ENCODE measurements at regions not wholly inside any gene's neighbourhood (a gene's known extent, or its start where the extent isn't known, plus 50 kb on each side); places are given as distances from the start of the nearest gene placed in this dataset.

DNA sequence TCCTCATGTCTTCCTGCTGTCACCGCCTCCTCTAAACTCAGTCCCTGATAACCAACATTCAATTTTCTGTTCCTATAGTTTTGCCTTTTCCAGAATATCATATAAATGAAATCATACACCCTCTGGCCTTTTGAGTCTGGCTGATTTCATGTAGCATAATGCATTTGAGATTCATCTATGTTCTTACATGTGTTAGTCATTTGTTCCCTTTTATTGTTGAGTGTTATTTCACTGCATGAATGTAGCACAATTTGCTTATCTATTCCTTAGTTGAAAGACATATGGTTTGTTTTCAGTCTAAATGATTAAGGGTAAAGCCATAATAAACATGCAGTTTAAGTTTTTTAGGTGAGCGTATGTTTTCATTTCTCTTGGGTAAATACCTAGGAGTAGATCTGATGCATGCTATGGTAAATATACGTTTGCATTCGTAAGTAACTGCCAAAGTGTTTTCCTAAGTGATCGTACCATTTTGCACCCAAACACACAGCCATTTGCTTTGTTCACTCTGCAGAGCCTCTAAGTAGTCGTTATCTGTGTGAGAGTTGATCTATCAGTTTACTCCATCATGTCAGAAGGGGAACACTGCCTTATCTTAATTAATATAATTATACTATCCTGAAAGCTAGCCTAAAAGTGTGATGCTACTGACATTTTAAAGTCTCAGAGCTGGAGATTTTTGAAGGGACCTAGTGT, 460.8 kb downstream of the DMAC1 start:
- DNase-seq (ENCODE audit: low spot score in 2 of 2) = no peak
- TF ChIP-seq POLR2A (IDR thresholded peaks at IDR 0.05) (no peak), POLR2AphosphoS5 (IDR thresholded peaks at IDR 0.05) (no peak), EP300 (IDR thresholded peaks at IDR 0.05) (no peak)
- TF ChIP-seq, protein P1, sequence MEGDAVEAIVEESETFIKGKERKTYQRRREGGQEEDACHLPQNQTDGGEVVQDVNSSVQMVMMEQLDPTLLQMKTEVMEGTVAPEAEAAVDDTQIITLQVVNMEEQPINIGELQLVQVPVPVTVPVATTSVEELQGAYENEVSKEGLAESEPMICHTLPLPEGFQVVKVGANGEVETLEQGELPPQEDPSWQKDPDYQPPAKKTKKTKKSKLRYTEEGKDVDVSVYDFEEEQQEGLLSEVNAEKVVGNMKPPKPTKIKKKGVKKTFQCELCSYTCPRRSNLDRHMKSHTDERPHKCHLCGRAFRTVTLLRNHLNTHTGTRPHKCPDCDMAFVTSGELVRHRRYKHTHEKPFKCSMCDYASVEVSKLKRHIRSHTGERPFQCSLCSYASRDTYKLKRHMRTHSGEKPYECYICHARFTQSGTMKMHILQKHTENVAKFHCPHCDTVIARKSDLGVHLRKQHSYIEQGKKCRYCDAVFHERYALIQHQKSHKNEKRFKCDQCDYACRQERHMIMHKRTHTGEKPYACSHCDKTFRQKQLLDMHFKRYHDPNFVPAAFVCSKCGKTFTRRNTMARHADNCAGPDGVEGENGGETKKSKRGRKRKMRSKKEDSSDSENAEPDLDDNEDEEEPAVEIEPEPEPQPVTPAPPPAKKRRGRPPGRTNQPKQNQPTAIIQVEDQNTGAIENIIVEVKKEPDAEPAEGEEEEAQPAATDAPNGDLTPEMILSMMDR (IDR thresholded peaks at IDR 0.05) = no peak
- no peaks in the 10 kb centered on the region for H3K9me3 ChIP-seq
- no peaks in the 10 kb centered on the region for H3K27me3 ChIP-seq
- no peaks in the 10 kb centered on the region for H3K36me3 ChIP-seq
- no peak overlapping the region for H3K27ac ChIP-seq
- no peaks in the 10 kb centered on the region for H3K4me1 ChIP-seq
- 83% methylated on average over 6 of the region's 6 CpGs for WGBS
- no peak overlapping the region for H3K4me3 ChIP-seq

DNA sequence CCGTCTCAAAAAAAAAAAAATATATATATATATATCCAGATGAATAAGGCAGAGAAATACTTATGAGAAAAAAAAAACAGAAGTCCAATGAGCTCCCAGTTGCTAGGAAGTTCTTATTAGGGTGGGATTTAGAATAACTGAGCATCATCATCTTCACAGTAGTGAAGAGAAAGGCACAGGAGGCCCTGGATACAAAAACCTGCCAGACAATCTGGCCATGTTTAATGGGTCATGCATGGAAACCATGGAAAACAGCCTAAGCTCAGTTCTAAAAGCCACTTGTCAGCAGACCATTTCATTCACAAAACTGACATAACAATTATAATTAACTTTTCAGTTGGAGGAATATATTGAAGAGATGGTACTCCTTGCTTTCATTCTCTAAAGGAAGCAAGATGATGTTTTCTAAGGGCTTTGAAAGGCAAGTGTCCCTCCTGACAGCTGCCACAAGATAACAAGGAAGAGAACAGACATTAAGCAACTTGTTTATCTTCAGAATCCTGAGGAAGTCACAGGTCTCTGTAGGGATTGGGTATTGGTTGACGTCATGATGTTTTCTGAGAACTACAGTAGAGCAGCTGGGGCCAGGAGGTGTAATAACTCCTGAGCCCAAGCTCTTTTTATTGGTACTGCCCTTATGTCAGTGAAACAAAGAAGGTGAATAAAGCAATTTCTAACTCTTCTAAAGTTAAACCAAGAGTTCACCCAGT, 463.1 kb downstream of the DMAC1 start:
- no peaks in the 10 kb centered on the region for H3K9me3 ChIP-seq

DNA sequence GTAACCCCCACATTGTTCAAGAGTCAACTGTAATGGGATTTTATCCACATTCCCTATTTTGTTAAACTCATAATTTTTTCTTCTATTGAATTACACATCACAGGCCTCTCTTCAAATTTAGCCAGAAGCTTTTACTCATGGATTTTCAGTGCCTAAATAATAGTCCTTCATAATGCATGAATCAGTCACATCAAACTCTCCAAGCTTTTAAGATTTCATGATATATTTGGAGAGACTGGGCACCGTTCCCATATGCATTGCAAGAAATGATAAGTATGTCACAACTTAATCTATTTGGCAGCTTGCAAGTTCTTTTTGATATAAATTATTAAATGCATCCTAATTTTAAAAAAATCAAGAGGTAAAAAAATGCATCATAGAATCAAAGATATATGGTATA, 465.9 kb downstream of the DMAC1 start:
- DNase-seq (ENCODE audit: low spot score in 2 of 2) = no peak
- no peaks in the 10 kb centered on the region for H3K4me1 ChIP-seq
- H3K27me3 ChIP-seq = no peaks in the 10 kb centered on the region
- WGBS = 45% methylated on average over 1 of the region's 1 CpG
- no peaks in the 10 kb centered on the region for H3K9me3 ChIP-seq
- H3K27ac ChIP-seq = no peak overlapping the region
- H3K36me3 ChIP-seq = no peaks in the 10 kb centered on the region
- TF ChIP-seq, protein P1 (IDR thresholded peaks at IDR 0.05) = no peak
- TF ChIP-seq POLR2AphosphoS5 (IDR thresholded peaks at IDR 0.05) (no peak), POLR2A (IDR thresholded peaks at IDR 0.05) (no peak), EP300 (IDR thresholded peaks at IDR 0.05) (no peak)
- no peak overlapping the region for H3K4me3 ChIP-seq

More for the DNA sequence above, 463.1 kb downstream of the DMAC1 start:
- Histone ChIP-seq H3K4me3 (no peak overlapping the region), H3K4me1 (no peaks in the 10 kb centered on the region), H3K27me3 (no peaks in the 10 kb centered on the region), H3K36me3 (no peaks in the 10 kb centered on the region), H3K27ac (no peak overlapping the region)
- no peak for DNase-seq (ENCODE audit: low spot score in 2 of 2)
- 75% methylated on average over 2 of the region's 2 CpGs for WGBS
- TF ChIP-seq, protein P1 (IDR thresholded peaks at IDR 0.05) = no peak
- no peak for TF ChIP-seq POLR2A (IDR thresholded peaks at IDR 0.05)

DNA sequence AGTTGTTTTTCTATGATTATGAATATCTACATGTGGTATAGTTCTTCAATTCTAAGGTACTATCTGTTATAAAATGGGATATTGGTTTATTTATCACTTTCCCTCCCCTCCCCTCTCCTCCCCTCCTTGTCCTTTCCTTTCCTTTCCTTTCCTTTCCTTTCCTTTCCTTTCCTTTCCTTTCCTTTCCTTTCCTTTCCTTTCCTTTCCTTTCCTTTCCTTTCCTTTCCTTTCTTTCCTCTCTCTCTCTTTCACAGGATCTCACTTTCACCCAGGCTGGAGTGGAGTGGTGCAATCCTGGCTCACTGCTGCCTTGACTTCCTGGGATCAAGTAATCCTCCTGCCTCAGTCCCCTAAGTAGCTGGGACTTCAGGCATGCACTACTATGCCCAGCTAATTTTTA, 466.8 kb downstream of the DMAC1 start:
- no peak for TF ChIP-seq POLR2AphosphoS5 (IDR thresholded peaks at IDR 0.05)
- no peak for TF ChIP-seq POLR2A (IDR thresholded peaks at IDR 0.05)
- no peak for TF ChIP-seq EP300 (IDR thresholded peaks at IDR 0.05)
- TF ChIP-seq, protein P1 (IDR thresholded peaks at IDR 0.05) = no peak
- Histone ChIP-seq H3K4me3 (no peak overlapping the region), H3K9me3 (no peaks in the 10 kb centered on the region), H3K27me3 (no peaks in the 10 kb centered on the region), H3K4me1 (no peaks in the 10 kb centered on the region), H3K36me3 (no peaks in the 10 kb centered on the region), H3K27ac (no peak overlapping the region)
- DNase-seq (ENCODE audit: low spot score in 2 of 2) = no peak

DNA sequence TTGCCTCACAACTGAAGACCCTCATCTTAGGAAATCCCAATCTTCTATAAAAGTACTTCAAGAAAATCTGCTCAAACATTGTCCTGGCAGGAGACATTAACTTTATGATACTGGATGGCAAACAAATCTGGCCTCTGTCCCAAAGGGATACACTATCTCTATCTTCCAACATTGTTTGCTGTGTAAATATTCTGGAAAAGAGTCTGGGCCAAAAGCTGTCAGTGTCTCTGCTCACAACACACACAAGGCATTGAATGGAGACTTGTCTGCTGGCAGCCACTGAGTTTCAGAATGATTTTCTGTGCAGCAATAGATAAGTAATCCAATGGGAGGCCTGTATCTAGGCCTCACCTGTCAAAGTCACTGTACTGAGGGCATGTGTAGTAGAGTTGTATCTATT, 471.1 kb downstream of the DMAC1 start:
- H3K36me3 ChIP-seq = no peaks in the 10 kb centered on the region
- no peaks in the 10 kb centered on the region for H3K27me3 ChIP-seq
- no peaks in the 10 kb centered on the region for H3K4me1 ChIP-seq
- TF ChIP-seq POLR2AphosphoS5 (IDR thresholded peaks at IDR 0.05) (no peak), EP300 (IDR thresholded peaks at IDR 0.05) (no peak), POLR2A (IDR thresholded peaks at IDR 0.05) (no peak)
- TF ChIP-seq, protein P1 (IDR thresholded peaks at IDR 0.05) = no peak
- no peaks in the 10 kb centered on the region for H3K9me3 ChIP-seq
- H3K4me3 ChIP-seq = no peak overlapping the region
- no peak for DNase-seq (ENCODE audit: low spot score in 2 of 2)
- no peak overlapping the region for H3K27ac ChIP-seq
